Skin of body (tissue), 1 donor: ENCODE measurements at regions not wholly inside any gene's neighbourhood (a gene's known extent, or its start where the extent isn't known, plus 50 kb on each side); places are given as distances from the start of the nearest gene placed in this dataset.
"Not testable (repeated sequence)": the region's sequence is repeated elsewhere in the genome, so short reads cannot be mapped to it uniquely, and the experiment has no call there.

Source experiments
- DNase-seq: peaks from one replicate; lab custom pipeline; 2025; lab: John Stamatoyannopoulos, UW

DNA sequence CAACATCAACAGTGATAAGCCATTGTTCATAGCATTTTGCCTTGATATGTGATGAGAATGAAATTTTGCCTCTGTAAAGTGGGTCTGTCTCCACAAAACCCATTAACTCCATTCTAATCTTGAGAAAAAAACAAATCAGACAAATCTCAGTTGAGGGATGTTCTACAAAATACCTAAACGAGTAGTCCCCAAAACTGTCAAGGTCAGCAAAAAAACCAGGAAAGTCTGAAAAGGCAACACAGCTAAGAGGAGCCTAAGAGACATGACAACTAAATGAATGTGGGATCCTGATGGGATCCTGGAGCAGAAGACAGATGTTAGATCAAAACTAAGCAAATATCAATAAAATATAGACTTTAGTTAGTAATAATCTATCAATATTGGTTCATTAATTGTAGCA, 431.6 kb upstream of the SPTLC3 start:
- DNase-seq = no peak

DNA sequence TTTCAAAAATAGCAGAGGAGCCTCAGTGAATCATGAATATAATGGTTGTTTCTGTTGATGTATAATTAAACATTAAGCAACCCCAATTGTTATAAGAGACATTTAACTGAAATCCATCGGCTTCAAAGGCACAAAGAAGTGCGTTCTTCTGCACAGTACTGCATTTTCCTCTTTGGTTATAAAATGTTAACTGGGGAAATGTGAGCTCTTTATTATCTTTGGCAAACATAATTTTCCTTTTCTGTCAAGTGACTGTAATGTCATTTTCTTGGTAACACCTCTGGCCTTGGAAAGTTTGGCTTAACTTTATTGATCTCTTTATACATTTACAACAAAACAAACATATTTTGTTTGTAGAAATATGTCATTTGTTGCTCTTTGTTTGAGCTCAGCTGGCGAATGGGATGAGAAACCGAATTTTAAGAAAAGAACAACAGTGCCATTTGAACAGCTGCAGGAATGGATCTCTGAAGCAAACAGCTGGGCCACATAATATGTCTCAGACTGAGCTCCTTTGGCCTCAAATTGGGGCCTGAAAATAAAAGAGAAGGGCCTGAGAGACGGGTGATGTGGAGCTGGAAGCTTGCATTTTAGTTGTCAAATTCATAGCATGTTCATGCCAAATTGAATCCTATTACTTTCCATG, 427.0 kb upstream of the SPTLC3 start:
- DNase-seq = no peak

DNA sequence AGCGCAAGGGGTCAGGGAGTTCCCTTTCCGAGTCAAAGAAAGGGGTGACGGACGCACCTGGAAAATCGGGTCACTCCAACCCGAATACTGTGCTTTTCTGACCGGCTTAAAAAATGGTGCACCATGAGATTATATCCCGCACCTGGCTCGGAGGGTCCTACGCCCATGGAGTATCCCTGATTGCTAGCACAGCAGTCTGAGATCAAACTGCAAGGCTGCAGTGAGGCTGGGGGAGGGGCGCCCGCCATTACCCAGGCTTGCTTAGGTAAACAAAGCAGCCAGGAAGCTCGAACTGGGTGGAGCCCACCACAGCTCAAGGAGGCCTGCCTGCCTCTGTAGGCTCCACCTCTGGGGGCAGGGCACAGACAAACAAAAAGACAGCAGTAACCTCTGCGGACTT, 426.1 kb upstream of the SPTLC3 start:
- DNase-seq = not testable (repeated sequence)

DNA sequence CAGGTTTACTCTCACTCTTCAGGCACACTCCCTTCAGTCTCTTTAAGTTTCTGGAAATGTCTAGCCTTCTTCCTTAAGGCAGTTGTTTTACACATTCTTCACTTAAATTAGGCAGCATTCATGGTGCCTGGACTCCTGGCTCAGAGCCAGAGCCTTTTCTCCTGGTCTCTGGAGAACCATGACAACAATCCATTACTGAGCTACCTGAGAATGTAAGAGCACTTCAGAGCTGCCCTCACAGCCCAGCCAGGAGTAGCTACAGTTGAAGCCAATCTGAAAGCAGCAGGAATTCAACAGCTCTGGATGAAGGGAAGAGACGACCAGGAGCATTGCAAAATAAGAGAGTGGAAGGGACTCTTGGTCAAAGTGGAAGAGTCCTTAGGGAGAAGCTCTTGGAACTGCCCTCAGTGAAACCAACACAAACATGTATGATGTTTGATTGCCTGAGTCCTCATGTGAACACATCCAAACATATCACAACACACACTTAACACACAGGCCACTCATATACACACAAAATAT, 416.8 kb upstream of the SPTLC3 start:
- no peak for DNase-seq

DNA sequence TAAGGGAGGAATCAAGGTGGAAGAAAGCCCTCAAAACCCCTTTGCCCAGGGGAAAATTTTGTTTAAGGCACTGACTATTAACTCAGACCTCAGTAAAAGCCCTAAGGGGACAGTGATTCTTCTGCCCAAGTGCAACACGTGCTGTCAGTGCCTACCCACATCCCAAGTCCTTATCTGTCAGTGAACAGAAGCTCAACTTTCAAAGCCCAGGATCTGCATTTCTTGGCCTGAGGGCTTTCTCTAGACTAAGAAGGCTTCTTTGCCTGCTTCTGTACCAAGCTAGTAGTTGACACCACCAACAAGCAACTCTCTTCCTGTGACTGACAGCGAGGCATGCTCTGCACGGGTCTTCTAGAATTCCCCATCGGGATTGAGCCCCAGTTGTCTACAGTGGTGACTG, 416.0 kb upstream of the SPTLC3 start:
- no peak for DNase-seq

DNA sequence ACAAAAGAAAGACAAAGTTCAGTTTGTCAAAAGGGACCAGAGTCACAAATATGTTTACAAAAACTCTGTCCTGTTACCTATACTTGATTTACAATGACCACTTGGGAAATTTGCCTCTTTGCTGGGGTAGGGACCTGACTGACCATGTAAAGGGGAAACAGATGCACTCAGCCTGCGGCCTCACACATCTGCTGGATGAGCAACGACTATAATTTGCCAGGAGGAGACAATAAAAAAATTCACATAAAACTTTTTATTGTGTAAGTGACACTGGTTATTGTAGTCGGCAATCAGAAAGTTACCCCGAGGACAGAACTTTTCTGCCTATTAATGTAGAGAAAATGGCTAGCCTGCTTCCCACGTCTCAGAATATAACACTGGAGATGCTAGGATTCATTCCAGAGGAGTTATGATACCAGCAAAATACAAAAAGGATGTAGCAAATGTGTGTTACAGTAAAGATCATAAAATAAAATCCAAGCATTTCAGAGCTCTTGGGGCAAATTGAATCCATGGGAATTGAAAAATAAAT, 415.4 kb upstream of the SPTLC3 start:
- DNase-seq = no peak

DNA sequence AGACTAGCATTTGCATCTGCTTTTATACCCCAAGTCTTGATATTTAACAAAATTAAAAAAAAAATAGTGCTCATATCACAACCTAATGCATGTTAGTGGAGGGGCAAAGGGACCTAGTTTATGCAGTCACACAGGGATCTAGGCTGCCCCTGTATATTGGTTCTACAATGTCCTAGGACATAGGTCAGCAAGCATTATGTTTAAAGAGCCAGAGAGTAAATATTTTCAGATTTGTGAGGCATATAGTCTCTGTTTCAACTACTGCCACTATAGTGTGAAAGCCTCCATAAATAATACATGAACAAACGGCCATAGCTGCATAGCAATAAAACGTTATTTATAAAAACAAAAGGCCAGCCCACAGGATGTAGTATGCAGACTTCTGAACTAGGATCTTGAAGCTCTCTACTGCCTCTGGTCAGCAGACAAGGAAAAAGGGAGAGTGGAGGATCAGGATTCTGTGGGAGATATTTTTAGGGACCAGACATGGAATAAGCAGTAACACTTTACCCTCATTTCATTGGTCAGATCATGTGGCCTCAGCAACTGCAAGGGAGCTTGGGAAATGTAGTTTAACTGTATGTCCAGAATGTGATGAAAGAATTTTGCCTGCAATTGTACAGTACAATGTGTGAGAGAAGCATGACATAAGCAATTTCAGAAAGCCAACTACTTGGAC, 414.2 kb upstream of the SPTLC3 start:
- DNase-seq = peak; percentile 16

DNA sequence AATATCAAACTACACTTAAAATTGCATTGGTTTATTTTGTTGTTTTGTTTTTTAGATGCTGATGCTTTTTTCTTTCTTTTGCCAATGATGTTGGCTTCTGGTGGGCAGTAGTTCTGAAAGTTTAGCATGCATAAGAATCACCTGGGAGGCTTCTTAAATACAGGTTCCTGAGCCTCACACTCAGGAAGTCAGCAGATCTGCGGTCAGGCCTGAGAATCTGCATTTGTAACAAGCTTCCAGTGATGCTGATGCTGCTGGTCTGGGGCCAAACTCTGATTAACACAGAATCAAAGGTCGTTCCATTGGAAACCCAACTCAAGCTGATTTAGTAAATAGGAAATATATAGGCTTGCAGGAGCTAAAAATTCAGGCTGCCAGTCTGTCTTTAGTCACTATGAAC, 412.9 kb upstream of the SPTLC3 start:
- no peak for DNase-seq

DNA sequence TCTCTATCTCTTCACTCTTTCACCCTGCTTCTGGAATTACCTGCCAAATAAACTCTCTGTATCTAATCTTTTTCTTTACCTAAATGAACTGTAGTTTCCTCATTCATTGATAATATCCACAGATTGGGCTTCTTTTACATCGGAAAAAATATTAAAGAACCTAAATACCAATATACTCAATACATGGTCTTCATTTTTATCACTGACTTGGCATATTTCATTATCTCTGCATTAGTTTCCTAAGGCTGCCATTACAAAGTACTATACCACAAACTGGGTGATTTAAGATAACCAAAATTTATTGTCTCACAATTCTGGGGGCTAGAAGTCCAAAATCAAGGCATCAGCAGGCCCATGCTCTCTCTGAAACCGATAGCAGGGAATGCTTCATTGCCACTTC, 411.9 kb upstream of the SPTLC3 start:
- no peak for DNase-seq

DNA sequence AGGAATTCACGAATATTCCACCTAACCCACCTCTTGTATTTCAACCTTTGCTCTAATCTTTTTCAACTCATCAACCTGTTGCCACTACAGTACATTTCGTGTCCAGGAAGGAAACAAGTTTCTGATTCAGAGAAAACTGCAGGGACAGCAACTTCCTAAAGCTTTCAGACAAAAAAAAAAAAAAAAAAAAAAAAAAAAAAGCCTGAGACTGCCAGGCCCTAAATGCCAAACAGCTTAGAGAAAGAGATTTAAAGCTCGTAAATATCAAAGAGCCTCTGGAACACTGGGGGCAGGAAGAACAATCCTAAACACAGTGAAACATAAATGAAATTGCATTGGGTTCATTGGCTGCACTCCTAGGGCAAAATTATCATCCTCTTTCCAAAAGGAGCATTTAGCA, 411.2 kb upstream of the SPTLC3 start:
- peak; percentile 5 for DNase-seq

DNA sequence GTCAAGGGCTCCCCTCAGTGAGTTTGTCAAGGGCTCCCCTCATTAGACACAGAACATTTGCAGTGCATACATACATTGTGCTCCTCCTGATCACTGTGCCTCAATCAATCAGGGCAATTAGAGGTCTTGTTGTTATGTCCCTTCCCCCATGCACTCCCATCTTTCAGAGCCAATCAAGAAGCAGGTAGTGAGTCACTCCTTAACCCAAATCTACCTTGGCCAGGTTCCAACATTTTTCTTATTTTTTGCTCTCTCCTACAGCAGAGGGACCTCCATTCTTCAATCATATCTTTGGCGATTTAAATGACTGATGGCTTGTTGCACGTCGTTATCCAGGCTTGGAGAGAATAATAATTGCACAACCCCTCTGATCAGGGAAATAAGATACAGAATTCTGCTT, 409.9 kb upstream of the SPTLC3 start:
- no peak for DNase-seq

DNA sequence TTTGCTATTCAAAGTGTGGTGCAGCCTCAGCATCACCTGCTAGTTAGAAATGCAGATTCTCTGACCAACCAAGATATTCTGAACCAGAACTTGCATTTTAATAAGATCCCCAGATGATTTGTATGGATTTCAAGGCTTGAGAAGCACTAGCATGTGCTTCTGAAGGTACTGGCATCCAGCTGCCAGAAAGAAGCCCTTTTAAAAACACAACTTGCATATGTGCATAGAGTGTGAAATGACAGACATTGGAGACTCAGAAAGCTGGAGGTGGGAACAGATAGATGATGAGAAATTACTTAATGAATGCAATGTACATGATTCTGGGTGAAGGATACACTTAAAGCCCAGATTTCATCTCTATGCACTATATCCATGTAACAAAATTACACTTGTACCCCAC, 409.3 kb upstream of the SPTLC3 start:
- no peak for DNase-seq

DNA sequence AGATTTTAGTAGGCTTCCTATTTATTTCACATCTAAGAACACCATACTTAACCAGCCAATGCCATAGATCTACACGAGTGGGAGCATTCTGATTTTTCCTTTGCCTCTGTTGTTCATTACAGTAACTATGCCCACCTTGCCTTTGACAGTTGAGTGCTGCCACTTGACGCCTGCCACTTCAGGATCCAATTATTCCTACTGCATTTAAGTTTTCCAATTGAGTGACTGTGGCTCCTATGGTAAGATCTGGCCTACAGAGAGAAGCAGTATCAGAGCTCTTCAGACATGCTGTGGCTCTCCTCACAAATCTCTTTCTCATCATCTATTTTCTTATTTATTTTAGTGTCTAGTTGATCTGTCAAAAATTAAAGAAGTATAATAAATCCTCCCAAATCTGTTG, 403.0 kb upstream of the SPTLC3 start:
- DNase-seq = no peak

DNA sequence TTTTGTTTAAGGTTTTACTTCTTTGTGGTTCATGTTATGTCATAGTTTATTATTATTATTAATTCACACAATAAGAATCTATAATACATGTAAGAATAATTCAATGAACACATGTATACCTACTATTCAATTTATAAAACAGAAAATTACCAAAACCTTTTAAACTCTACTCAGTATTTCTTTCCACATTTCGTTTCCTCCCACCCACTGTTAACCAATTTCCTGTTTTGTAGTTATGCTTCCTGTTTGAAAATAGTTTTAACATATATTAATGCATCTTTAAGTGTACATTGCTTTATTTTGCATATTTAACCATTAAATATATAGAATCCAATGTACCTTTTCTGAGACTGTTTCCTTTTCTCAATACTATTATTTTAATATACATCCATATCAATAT, 397.9 kb upstream of the SPTLC3 start:
- no peak for DNase-seq

DNA sequence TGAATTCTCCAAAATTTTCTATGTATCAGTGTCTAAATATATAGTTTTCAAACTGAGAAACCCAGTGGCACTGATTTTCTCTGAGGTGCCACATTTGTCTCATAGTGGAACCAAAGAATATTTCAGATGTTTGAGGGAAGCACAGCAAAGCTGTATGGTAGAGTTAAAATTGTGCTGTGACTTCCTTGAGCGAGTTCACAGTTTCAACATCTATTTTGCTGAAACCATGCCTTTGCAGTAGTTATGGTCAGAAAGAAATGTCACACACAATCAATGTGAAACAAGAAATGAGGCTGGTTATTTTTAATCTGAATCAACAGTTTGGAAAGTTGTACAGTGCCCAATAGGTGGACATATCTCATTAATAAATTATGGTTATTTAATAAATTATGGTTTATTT, 394.0 kb upstream of the SPTLC3 start:
- no peak for DNase-seq

DNA sequence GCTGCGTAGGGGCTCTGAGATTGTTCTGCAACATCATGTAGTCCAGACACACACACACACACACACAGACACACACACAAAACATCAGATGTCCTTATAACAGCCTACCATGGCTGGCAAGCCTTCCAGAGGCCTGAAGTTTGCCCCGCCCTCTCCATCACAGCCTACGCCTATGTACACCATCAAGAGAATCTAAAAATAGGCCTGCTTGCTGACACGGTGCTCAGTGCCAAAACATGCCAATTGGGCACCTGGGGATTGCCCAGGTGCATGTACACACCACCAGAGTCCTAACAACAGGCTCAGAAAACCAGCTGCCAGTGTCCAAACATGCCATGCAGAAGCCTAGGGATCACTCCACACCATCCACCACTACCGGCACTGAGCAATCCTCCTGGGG, 391.7 kb upstream of the SPTLC3 start:
- DNase-seq = no peak

DNA sequence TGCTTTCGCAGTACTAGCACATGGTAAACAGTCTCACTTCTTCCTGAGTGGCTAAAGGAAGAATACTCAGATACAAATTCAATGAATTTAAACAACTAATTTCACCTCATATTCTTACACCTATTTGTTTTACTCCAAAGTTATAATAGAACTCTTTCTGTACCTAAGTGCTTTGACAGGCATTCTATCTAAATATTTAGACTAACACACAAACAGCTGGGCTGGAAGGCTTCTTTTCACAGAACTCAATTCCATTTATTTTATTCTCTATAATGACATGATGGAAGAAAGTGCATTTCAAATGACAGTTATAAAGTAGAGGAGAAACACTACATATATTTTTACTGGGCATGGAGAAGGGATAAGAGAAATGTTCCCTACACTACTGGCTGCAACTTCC, 384.9 kb upstream of the SPTLC3 start:
- no peak for DNase-seq

DNA sequence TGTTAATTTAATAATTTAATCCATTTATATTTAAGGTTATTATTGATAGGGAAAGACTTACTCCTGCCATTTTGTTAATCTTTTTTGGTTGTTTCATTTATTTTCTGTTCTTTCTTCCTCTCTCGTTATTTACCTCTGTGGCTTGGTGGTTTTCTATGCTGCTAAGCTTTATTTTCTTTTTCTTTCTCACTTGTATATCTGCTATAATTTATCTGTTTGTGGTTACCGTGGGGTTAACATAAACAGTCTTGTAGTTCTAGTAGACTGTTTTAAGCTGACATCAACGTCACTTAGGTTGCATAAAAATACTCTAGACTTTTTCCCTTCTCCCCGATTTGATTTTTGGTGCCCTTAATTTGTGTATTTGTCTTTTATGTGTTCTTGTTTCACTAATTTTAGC, 381.3 kb upstream of the SPTLC3 start:
- no peak for DNase-seq

DNA sequence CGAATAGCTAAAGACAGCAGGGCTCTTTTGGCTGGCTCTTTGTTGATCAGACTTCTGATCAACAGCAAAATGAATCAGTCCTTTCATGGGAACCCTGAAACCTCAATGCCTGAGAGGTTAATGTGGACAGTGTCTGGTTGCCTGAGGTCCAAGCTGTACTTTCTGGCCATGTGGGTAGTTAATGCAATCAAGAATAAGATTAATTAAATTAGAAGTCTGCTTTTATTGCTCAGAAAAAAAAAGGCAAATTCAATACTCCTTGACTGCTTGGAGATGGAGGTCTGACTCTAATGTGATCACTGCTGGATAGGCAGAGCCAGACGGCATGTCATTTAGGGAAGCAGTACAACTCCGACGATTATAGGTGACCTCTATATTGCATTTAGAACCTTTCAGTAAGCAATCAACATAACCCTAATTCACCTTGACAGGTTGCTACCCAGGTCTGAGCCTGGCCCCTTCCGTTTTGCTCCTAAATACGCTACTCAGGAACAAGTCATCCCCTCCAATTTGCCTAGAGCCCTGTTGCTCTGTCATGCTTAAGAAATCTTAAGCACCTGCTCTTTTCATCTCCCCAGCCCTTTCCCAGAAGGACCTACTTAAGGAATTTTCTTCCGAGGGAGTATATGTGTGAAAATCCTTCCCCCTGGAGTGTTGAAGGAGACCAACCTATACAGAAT, 370.0 kb upstream of the SPTLC3 start:
- DNase-seq = no peak

DNA sequence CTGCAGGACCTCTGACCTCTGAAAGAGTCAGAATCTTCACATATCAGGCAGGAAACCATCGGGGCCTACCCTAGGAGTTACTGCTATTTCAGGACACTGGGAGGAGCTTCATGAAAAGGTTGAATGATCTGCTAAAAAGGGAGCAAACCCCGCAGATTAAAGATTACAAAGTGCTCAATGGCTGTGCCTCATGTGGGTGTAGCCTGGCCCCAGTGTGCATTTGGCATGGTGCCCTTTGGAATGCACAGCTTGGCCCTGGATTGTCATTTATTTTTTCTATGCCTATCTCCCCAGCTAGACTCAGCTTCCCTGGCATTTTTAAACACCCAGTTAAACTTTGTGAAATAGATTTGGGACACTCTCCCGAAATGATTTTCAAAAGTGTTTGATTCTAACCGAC, 368.5 kb upstream of the SPTLC3 start:
- DNase-seq = no peak

DNA sequence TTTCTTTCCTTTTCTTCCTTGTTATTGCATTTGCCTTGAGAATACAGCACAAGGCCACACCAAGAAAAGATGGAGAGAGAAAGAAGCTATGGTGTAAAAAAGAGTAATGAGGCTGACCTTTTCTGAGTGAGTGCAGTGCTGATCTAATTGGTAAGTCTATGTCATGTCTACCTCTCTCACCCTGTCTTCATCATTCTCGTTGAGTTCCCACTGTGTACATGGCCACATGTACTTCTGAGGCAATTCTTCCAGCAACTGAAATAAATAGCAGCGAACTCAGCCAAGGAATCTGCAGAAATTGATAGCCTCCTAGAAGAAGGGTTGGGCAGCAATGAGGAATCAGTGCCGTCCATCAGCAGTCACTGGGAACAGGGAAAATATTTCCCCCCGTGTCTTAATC, 367.2 kb upstream of the SPTLC3 start:
- DNase-seq = no peak

DNA sequence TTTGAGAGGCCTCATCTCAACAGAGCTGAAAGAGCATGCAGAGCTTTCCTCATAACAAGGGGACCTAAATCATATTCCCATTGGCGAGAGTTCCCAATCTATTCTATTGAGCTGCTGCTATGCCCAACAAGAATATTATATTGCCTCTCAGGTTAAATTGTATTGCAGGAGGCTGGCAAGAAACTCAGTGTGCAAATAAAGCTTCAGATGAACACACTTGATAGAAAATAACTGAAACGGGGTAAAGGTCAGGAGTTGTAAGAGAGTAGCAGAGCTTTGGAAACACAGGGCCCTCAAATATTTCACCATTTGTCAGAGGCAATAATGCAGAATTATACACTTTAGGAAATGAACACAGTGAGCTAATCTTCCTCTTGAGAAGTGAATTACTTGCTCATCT, 364.3 kb upstream of the SPTLC3 start:
- no peak for DNase-seq

DNA sequence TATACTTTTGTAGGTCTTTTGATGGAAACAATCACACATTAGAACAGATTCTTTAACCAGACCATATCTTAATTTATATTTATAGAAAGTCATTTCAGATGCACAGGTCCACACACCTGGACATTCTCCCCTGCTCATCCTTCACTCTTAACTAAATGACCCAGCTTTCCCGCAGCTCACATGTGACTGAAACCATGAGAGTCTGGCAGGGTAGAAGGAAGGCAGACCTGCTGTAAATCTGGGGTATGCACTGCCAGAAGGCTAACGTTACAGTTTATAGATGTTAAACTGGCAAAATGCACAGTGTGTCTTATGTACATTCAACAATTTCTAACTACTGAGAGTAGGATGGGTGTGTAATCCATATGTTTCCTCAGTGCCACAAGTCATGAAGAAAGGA, 359.5 kb upstream of the SPTLC3 start:
- DNase-seq = no peak
